ENCODE measurements at regions not wholly inside any gene's neighbourhood (a gene's known extent, or its start where the extent isn't known, plus 50 kb on each side); places are given as distances from the start of the nearest gene placed in this dataset.

- Histone ChIP-seq H3K4me1 (ENCODE audit: control insufficient read depth, insufficient read depth, low read length) (no peaks in the 10 kb centered on the region), H3K9me3 (ENCODE audit: control insufficient read depth, insufficient read depth, low read depth, low read length) (no peaks in the 10 kb centered on the region), H3K36me3 (ENCODE audit: control insufficient read depth in 2 of 2, insufficient read depth in 1 of 2, low read length in 2 of 2) (peaks cover 0 to 72% of the 10 kb centered on the region in 2 experiments; a peak in 2 of 3 replicates), H3K27ac (ENCODE audit: extremely low read depth, low read depth, low read length) (no peak overlapping the region), H3K4me3 (ENCODE audit: low read depth, low read length) (no peak overlapping the region)
- POLR2A ChIA-PET = interaction anchor here (1.6 kb wide), 1 partner anchor 65 kb away, joined by 3 read pairs; no protein-coding TSS in a partner anchor
- CTCF ChIA-PET = interaction anchor here (0.6 to 4.4 kb wide), 38 partner anchors 9 to 517 kb away, joined by 3 to 94 read pairs (median 4); no protein-coding TSS in a partner anchor
- TF ChIP-seq ZNF621 (tag by site-specific recombination; IDR thresholded peaks at IDR 0.05) (no peak), ZBTB48 (tag by site-specific recombination; IDR thresholded peaks at IDR 0.05) (peak; percentile 77), ZNF146 (tag by site-specific recombination; IDR thresholded peaks at IDR 0.05) (no peak), ZNF660 (tag by site-specific recombination; IDR thresholded peaks at IDR 0.05) (no peak), ZNF777 (tag by site-specific recombination; IDR thresholded peaks at IDR 0.05; ENCODE audit: borderline replicate concordance) (no peak), ZNF629 (tag by site-specific recombination; IDR thresholded peaks at IDR 0.05) (no peak), BCL11B (tag by site-specific recombination; IDR thresholded peaks at IDR 0.05; ENCODE audit: low read depth) (no peak), ZNF473 (tag by site-specific recombination; IDR thresholded peaks at IDR 0.05) (no peak), ZNF624 (tag by site-specific recombination; IDR thresholded peaks at IDR 0.05) (no peak), KLF7 (tag by site-specific recombination; IDR thresholded peaks at IDR 0.05; ENCODE audit: borderline replicate concordance) (no peak), ZNF510 (tag by site-specific recombination; IDR thresholded peaks at IDR 0.05; ENCODE audit: insufficient replicate concordance) (no peak), ZBTB10 (tag by site-specific recombination; IDR thresholded peaks at IDR 0.05) (no peak), GFI1B (tag by site-specific recombination; IDR thresholded peaks at IDR 0.05) (no peak), MZF1 (tag by site-specific recombination; IDR thresholded peaks at IDR 0.05; ENCODE audit: borderline replicate concordance) (no peak), ZNF677 (tag by site-specific recombination; IDR thresholded peaks at IDR 0.05) (no peak), REPIN1 (tag by site-specific recombination; IDR thresholded peaks at IDR 0.05; ENCODE audit: low read depth) (no peak), CTCF (tag by site-specific recombination; IDR thresholded peaks at IDR 0.05) (peak; percentile 92), ZNF2 (tag by site-specific recombination; IDR thresholded peaks at IDR 0.05) (peak; percentile 66; the same call in 1 of the 2 replicates), PRDM1 (tag by site-specific recombination; IDR thresholded peaks at IDR 0.05) (no peak), ZNF785 (tag by site-specific recombination; IDR thresholded peaks at IDR 0.05) (no peak), ZNF280D (tag by site-specific recombination; IDR thresholded peaks at IDR 0.05) (no peak), ZNF521 (tag by site-specific recombination; IDR thresholded peaks at IDR 0.05) (no peak), ZNF366 (tag by site-specific recombination; conservative IDR thresholded peaks at IDR 0.05) (peak; percentile 53), ZNF654 (tag by site-specific recombination; IDR thresholded peaks at IDR 0.05; ENCODE audit: low read depth) (peak; percentile 90)
- TF ChIP-seq, protein P1, sequence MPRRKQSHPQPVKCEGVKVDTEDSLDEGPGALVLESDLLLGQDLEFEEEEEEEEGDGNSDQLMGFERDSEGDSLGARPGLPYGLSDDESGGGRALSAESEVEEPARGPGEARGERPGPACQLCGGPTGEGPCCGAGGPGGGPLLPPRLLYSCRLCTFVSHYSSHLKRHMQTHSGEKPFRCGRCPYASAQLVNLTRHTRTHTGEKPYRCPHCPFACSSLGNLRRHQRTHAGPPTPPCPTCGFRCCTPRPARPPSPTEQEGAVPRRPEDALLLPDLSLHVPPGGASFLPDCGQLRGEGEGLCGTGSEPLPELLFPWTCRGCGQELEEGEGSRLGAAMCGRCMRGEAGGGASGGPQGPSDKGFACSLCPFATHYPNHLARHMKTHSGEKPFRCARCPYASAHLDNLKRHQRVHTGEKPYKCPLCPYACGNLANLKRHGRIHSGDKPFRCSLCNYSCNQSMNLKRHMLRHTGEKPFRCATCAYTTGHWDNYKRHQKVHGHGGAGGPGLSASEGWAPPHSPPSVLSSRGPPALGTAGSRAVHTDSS (tag by site-specific recombination; IDR thresholded peaks at IDR 0.05) = no peak
- TF ChIP-seq, protein P2, sequence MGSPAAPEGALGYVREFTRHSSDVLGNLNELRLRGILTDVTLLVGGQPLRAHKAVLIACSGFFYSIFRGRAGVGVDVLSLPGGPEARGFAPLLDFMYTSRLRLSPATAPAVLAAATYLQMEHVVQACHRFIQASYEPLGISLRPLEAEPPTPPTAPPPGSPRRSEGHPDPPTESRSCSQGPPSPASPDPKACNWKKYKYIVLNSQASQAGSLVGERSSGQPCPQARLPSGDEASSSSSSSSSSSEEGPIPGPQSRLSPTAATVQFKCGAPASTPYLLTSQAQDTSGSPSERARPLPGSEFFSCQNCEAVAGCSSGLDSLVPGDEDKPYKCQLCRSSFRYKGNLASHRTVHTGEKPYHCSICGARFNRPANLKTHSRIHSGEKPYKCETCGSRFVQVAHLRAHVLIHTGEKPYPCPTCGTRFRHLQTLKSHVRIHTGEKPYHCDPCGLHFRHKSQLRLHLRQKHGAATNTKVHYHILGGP (tag by site-specific recombination; IDR thresholded peaks at IDR 0.05) = peak; percentile 79
Observed at GRCh38 chr17:77494664-77495435, 354.1 kb downstream of the SEC14L1 start.
